Stimulated activated naive B cell treated with anti-CD40 and anti-IgM and Interleukin-4, amounts not matched to agents 10 μg/mL and 1 μg/mL and 100 μg/mL, for 72 hours (primary cell): ENCODE measurements at regions not wholly inside any gene's neighbourhood (a gene's known extent, or its start where the extent isn't known, plus 50 kb on each side); places are given as distances from the start of the nearest gene placed in this dataset.
"Not testable (repeated sequence)": the region's sequence is repeated elsewhere in the genome, so short reads cannot be mapped to it uniquely, and the experiment has no call there.

Experiments used
- ATAC-seq, 2 donors: fragments of 150-1000 bp; cut with Tn5 transposase; replicated peaks; 2 replicates each; pipeline ENCODE4 v1.10.0; 2021; ENCODE audit warnings: moderate library complexity in 1 of 2
- DNase-seq: peaks from one replicate; pipeline ENCODE4 v3.0.0; 2021
- H3K27ac Mint-ChIP-seq: one replicate; pipeline ENCODE4 v1.8.0; 2022; ENCODE audit warnings: mild to moderate bottlenecking, mixed read lengths
- H3K27me3 Mint-ChIP-seq, 2 donors: one replicate each; pipeline ENCODE4 v1.8.0; 2022; ENCODE audit warnings: mixed read lengths in 2 of 2
- H3K36me3 Mint-ChIP-seq, 2 donors: one replicate each; pipeline ENCODE4 v1.8.0; 2022; ENCODE audit warnings: mixed read lengths in 2 of 2, mild to moderate bottlenecking in 1 of 2
- H3K4me1 Mint-ChIP-seq, 2 donors: one replicate each; pipeline ENCODE4 v1.8.0; 2022; ENCODE audit warnings: mixed read lengths in 2 of 2, mild to moderate bottlenecking in 1 of 2
- H3K4me3 Mint-ChIP-seq, 2 donors: one replicate each; pipeline ENCODE4 v1.8.0; 2022; ENCODE audit warnings: mild to moderate bottlenecking in 2 of 2, mixed read lengths in 2 of 2, moderate library complexity in 1 of 2
- H3K9me3 Mint-ChIP-seq, 2 donors: one replicate each; pipeline ENCODE4 v1.8.0; 2022; ENCODE audit warnings: mixed read lengths in 2 of 2, mild to moderate bottlenecking in 1 of 2

DNA sequence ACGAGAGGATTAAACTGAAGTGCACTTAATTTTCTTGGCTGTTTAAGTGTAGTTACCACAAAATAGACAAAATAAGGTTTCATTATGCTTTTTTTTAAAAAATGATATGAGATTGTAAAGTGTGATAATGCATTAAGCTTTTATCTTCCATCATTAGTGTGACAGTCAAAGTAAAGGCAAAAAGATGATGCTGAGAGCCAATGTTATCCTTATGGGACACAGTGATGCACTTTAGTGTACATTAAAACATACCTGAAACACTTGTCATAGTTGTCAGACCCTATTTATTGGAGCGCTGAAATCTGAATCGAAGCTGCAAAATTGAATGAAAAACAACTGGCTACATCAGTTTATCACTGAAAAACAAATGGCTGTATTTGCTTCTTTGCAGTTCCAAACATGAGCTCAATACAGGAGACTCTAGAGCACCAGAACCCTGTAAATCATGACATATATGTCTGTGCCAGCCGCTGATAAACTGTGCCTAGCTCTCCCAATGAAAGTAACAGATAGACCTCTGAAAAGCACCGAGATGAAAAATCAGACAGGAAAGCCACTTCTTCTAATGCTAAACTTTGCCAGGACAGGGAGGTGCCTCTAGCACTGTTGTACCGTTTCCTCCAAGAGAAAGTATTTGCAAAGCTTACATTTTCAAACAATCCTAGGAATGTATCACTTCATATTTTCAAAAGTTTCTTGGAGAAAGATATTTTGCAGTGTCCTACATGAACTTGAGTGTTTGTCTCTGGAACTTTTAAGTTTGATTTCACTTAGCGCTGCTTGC is 120.7 kb upstream of the TMPRSS15 start:
- Mint-ChIP-seq H3K36me3 (no peaks in the 10 kb centered on the region), H3K9me3 (no peaks in the 10 kb centered on the region), H3K4me1 (no peaks in the 10 kb centered on the region), H3K27me3 (peaks cover 0 to 5% of the 10 kb centered on the region in 2 donors), H3K27ac (no peak overlapping the region), H3K4me3 (no peak overlapping the region)
- ATAC-seq (no peak), DNase-seq (no peak)

- no peak overlapping the region for H3K4me3 Mint-ChIP-seq
- H3K36me3 Mint-ChIP-seq: no peaks in the 10 kb centered on the region
- DNase-seq (no peak), ATAC-seq (no peak)
- H3K4me1 Mint-ChIP-seq: no peaks in the 10 kb centered on the region
- no peak overlapping the region for H3K27ac Mint-ChIP-seq
- H3K27me3 Mint-ChIP-seq: no peaks in the 10 kb centered on the region
- no peaks in the 10 kb centered on the region for H3K9me3 Mint-ChIP-seq
These were observed 125.7 kb upstream of the TMPRSS15 start for GRCh38 chr21:18529254-18529653.

DNA sequence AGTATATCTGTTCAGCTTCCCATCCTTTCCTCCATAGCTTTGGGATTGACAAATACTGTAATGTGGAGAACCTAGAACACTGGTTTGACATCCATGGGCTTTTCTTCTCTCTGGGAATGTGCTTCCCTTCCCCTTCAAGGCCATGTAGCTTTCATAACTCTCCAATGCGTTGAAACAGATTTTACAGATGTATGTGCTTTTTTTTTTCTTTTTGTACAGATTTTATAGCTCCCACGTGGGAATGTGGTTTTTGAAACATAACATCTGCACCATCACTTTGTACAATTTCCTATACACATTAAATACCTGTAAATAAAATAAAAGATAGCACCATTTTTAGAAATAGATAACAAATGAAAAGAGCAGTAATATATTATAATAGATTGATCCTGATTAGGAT is 138.5 kb upstream of the TMPRSS15 start:
- ATAC-seq (no peak), DNase-seq (no peak)
- Mint-ChIP-seq H3K4me1 (no peaks in the 10 kb centered on the region), H3K9me3 (no peaks in the 10 kb centered on the region), H3K27ac (no peak overlapping the region), H3K27me3 (no peaks in the 10 kb centered on the region), H3K4me3 (no peak overlapping the region), H3K36me3 (no peaks in the 10 kb centered on the region)

DNA sequence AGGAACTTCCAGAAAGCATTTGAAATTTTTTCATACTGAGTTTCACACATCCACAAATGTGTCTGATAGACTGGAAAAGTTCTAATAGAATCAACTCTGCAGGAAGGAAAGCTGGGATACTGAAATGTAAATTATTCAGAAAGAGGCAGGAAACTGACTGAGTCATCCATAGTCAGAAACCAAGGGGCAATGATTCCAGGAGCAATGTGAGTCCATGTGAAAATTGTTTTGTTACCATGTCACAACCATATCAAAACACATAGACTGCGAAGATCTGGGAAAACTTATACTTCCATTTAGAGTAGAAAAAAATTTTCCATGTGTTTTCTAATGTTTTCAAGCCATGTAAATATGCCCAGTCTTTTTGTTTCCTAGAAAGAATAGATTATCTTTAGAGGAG is 142.3 kb upstream of the TMPRSS15 start:
- Mint-ChIP-seq H3K27me3 (no peaks in the 10 kb centered on the region), H3K4me1 (no peaks in the 10 kb centered on the region), H3K27ac (no peak overlapping the region), H3K36me3 (no peaks in the 10 kb centered on the region), H3K4me3 (no peak overlapping the region), H3K9me3 (no peaks in the 10 kb centered on the region)
- no peak for ATAC-seq
- DNase-seq: no peak

- H3K27ac Mint-ChIP-seq: no peak overlapping the region
- H3K36me3 Mint-ChIP-seq: no peaks in the 10 kb centered on the region
- H3K4me3 Mint-ChIP-seq: no peak overlapping the region
- no peaks in the 10 kb centered on the region for H3K9me3 Mint-ChIP-seq
- DNase-seq: no peak
- H3K27me3 Mint-ChIP-seq: no peaks in the 10 kb centered on the region
- no peaks in the 10 kb centered on the region for H3K4me1 Mint-ChIP-seq
- ATAC-seq: no peak
These were observed 143.8 kb upstream of the TMPRSS15 start for GRCh38 chr21:18547347-18547746.

- H3K4me3 Mint-ChIP-seq: no peak overlapping the region
- H3K9me3 Mint-ChIP-seq: no peaks in the 10 kb centered on the region
- DNase-seq (no peak), ATAC-seq (no peak)
- no peaks in the 10 kb centered on the region for H3K4me1 Mint-ChIP-seq
- no peaks in the 10 kb centered on the region for H3K27me3 Mint-ChIP-seq
- H3K36me3 Mint-ChIP-seq: no peaks in the 10 kb centered on the region
- H3K27ac Mint-ChIP-seq: no peak overlapping the region
These were observed 144.7 kb upstream of the TMPRSS15 start for GRCh38 chr21:18548249-18548648.

DNA sequence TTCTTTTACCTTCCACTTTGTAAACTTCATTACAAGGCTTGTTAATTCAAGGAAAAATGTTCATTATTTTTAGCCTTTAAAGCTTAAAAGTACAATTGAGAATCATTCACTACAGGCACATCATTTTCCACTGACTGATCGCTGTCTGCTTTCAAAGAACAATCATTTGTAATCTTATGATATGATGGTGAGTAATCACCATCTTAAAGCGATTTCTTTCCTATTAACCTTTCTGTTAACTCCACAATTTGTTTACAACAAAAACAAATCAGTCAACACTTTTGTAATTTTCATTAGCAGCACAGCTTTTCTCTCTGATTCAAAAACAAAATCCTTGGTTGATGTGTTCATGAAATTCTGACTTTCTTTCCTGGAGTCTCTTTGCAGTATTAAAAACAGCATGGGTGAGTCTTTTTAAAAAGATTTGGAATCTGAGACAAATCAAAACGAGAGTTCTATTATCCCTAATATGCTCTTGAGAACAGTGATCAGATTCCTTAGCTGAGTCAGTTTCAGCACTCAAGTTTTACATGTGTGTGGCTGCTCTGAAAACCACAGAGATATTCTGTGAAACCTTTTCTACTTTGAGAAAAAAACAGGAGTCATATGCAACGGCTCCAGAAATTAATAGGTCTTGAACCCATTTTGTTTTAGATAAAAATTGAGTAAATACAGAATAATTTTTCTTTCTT is 145.8 kb upstream of the TMPRSS15 start:
- H3K27ac Mint-ChIP-seq: no peak overlapping the region
- ATAC-seq: no peak
- no peaks in the 10 kb centered on the region for H3K36me3 Mint-ChIP-seq

DNA sequence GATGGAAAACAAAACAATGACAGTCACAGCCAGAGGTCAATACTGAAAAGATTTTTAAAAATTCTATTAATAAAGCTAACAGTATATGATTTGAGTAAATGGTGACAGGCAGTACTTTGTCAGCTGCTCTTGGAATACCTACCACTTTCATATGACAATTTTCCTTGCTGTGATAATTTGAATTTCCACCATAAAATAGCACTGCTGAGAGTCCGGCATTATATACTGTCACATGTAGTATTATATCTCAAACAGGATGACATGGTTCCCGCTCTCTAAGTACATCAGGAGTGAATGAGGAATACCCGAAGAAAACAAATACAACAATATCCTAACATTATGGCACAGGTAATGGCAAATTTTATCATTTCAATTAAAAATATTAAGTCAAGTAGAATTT is 146.8 kb upstream of the TMPRSS15 start:
- H3K4me3 Mint-ChIP-seq: no peak overlapping the region
- ATAC-seq: no peak
- H3K27me3 Mint-ChIP-seq: no peaks in the 10 kb centered on the region
- no peaks in the 10 kb centered on the region for H3K36me3 Mint-ChIP-seq
- no peak overlapping the region for H3K27ac Mint-ChIP-seq
- DNase-seq: no peak
- H3K4me1 Mint-ChIP-seq: no peaks in the 10 kb centered on the region
- H3K9me3 Mint-ChIP-seq: no peaks in the 10 kb centered on the region

More for the DNA sequence above, 145.8 kb upstream of the TMPRSS15 start:
- Mint-ChIP-seq H3K27me3 (no peaks in the 10 kb centered on the region), H3K9me3 (no peaks in the 10 kb centered on the region), H3K4me1 (no peaks in the 10 kb centered on the region), H3K4me3 (no peak overlapping the region)
- no peak for DNase-seq

GRCh38 chr21:18553786-18554185 is 150.2 kb upstream of the TMPRSS15 start:
- Mint-ChIP-seq H3K36me3 (no peaks in the 10 kb centered on the region), H3K9me3 (peaks cover 0 to 1% of the 10 kb centered on the region in 2 donors), H3K27ac (no peak overlapping the region), H3K4me1 (no peaks in the 10 kb centered on the region), H3K4me3 (no peak overlapping the region), H3K27me3 (no peaks in the 10 kb centered on the region)
- DNase-seq: no peak
- no peak for ATAC-seq

DNA sequence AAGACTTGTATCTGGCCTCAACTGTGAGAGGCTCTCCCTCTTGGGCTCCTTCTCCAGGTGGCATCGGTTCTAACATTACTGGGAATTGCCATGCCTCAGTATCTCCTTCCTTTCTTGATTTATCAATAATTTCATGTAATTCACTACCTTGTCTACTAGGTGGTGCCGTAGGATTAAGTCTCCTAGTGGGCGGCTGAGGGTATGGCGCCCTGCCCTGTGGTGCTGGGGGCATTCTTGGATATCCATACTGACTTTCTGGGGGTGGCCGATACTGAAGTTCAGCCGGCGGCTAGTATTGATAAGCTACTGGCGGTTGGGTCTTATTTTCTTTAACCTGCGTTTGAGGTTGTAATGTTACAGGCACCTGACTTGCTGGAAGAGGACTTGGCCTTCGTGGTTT is 164.2 kb upstream of the TMPRSS15 start:
- not testable (repeated sequence) for H3K27me3 Mint-ChIP-seq, DNase-seq, H3K4me3 Mint-ChIP-seq, H3K27ac Mint-ChIP-seq, H3K36me3 Mint-ChIP-seq, H3K9me3 Mint-ChIP-seq, H3K4me1 Mint-ChIP-seq, ATAC-seq

GRCh38 chr21:18588001-18588662 is 184.5 kb upstream of the TMPRSS15 start:
- H3K4me3 Mint-ChIP-seq: no peak overlapping the region
- H3K27me3 Mint-ChIP-seq: peaks cover 4% of the 10 kb centered on the region in 2 donors
- H3K4me1 Mint-ChIP-seq: no peaks in the 10 kb centered on the region
- no peaks in the 10 kb centered on the region for H3K36me3 Mint-ChIP-seq
- ATAC-seq (no peak), DNase-seq (no peak)
- H3K9me3 Mint-ChIP-seq: no peaks in the 10 kb centered on the region
- H3K27ac Mint-ChIP-seq: no peak overlapping the region

- DNase-seq (no peak), ATAC-seq (no peak)
- no peak overlapping the region for H3K27ac Mint-ChIP-seq
- H3K4me1 Mint-ChIP-seq: no peaks in the 10 kb centered on the region
- H3K27me3 Mint-ChIP-seq: no peaks in the 10 kb centered on the region
- peaks cover 0 to 5% of the 10 kb centered on the region in 2 donors for H3K9me3 Mint-ChIP-seq
- H3K4me3 Mint-ChIP-seq: no peak overlapping the region
- no peaks in the 10 kb centered on the region for H3K36me3 Mint-ChIP-seq
These were observed 197.6 kb upstream of the TMPRSS15 start for GRCh38 chr21:18601146-18601545.

DNA sequence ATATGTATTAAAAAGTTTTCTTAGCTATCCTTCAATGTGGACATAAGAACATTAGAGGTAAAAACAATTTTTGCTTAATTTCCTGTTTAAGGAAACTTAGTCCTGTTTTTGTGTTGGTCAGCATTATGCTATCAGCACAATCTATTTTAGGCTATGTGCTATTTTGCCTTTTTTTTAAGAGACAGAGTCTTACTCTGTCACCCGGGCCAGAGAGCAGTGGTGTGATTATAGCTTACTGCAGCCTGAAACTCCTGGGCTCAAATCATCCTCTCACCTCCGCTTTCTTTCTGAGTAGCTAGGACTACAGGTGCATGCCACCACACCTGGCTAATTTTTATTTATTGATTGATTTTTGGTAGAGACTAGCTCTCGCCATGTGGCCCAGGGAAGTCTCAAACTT is 199.1 kb upstream of the TMPRSS15 start:
- Mint-ChIP-seq H3K27ac (no peak overlapping the region), H3K4me3 (no peak overlapping the region), H3K27me3 (no peaks in the 10 kb centered on the region), H3K9me3 (peaks cover 0 to 5% of the 10 kb centered on the region in 2 donors), H3K36me3 (no peaks in the 10 kb centered on the region), H3K4me1 (no peaks in the 10 kb centered on the region)
- ATAC-seq: no peak
- no peak for DNase-seq

GRCh38 chr21:18603261-18603660 is 199.7 kb upstream of the TMPRSS15 start:
- Mint-ChIP-seq H3K4me1 (no peaks in the 10 kb centered on the region), H3K27ac (no peak overlapping the region), H3K27me3 (no peaks in the 10 kb centered on the region), H3K4me3 (no peak overlapping the region), H3K9me3 (peaks cover 0 to 5% of the 10 kb centered on the region in 2 donors), H3K36me3 (no peaks in the 10 kb centered on the region)
- ATAC-seq (no peak), DNase-seq (no peak)

DNA sequence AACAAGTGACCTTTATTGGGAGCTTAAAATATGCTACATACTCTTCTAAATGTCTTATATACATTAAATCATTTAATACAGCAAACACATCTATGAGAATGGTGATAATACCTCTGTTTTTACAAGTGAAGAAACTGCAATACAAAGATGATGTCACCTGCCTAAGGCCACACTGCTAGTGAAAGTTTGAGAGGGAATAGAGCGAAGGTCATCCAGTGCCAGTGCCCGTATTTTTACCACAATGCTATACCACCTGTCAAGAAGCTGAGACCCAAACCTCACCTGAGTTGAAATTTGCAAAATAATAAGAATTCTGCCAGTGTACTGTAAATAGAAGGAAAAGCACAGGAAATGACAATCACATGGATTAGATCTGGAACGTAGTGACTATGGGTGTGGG is 200.4 kb upstream of the TMPRSS15 start:
- H3K9me3 Mint-ChIP-seq: peaks cover 0 to 4% of the 10 kb centered on the region in 2 donors
- no peaks in the 10 kb centered on the region for H3K27me3 Mint-ChIP-seq
- ATAC-seq: no peak
- no peaks in the 10 kb centered on the region for H3K4me1 Mint-ChIP-seq
- no peak for DNase-seq
- H3K27ac Mint-ChIP-seq: no peak overlapping the region
- H3K36me3 Mint-ChIP-seq: no peaks in the 10 kb centered on the region
- H3K4me3 Mint-ChIP-seq: no peak overlapping the region
